Keratinocyte (primary cell): ENCODE measurements at regions not wholly inside any gene's neighbourhood (a gene's known extent, or its start where the extent isn't known, plus 50 kb on each side); places are given as distances from the start of the nearest gene placed in this dataset.

Experiments used
- CTCF ChIP-seq, 3 experiments: IDR thresholded peaks in 1 of 3; conservative IDR thresholded peaks in 1 of 3; optimal IDR thresholded peaks in 1 of 3; 2 replicates in 2 of 3; 3 replicates in 1 of 3; pipeline versions ENCODE3 to v1.5.1; 2011; ENCODE audit warnings: low read length in 3 of 3, mild to moderate bottlenecking in 3 of 3, moderate library complexity in 2 of 3, control low read depth in 1 of 3, inconsistent platforms in 1 of 3; ENCODE audit not compliant: insufficient read depth in 2 of 3; ENCODE audit errors: extremely low read depth in 1 of 3
- EZH2 ChIP-seq: IDR thresholded peaks from one replicate; pipeline ENCODE4 v1.6.1; 2012; ENCODE audit warnings: inconsistent platforms, mild to moderate bottlenecking, low read length, moderate library complexity

GRCh38 chr12:111190741-111191526 lies 178.0 kb downstream of the PHETA1 start:
- TF ChIP-seq CTCF (optimal IDR thresholded peaks at IDR 0.05 in 1 of 3, IDR thresholded peaks at IDR 0.05 in 1 of 3, conservative IDR thresholded peaks at IDR 0.05 in 1 of 3; ENCODE audit: extremely low read depth in 1 of 3, insufficient read depth in 2 of 3, low read length in 3 of 3) (no peak), EZH2 (no peak)
